ENCODE measurements at regions not wholly inside any gene's neighbourhood (a gene's known extent, or its start where the extent isn't known, plus 50 kb on each side); places are given as distances from the start of the nearest gene placed in this dataset.

- no peaks in the 10 kb centered on the region for H3K36me3 ChIP-seq (ENCODE audit: control insufficient read depth, insufficient read depth, low read length)
- no peak overlapping the region for H3K27ac ChIP-seq (ENCODE audit: low read length)
- no peak overlapping the region for H3K4me3 ChIP-seq (ENCODE audit: low read length)
- 19% methylated on average over 2 of the region's 8 CpGs for WGBS (ENCODE audit: insufficient coverage)
- no peaks in the 10 kb centered on the region for H3K27me3 ChIP-seq (ENCODE audit: control insufficient read depth, insufficient read depth, low read length)
- peak; percentile 50 for DNase-seq
- H3K4me1 ChIP-seq (ENCODE audit: control insufficient read depth, insufficient read depth, low read length) = peaks cover 5% of the 10 kb centered on the region
- no peaks in the 10 kb centered on the region for H3K9me3 ChIP-seq (replicated peaks; ENCODE audit: control insufficient read depth, low read depth, low read length)
These were observed 52.0 kb upstream of the CCDC63 start for GRCh38 chr12:110794623-110795280.

GRCh38 chr12:110796952-110797351 lies 49.8 kb upstream of the CCDC63 start:
- DNase-seq = no peak
- H3K27me3 ChIP-seq (ENCODE audit: control insufficient read depth, insufficient read depth, low read length) = no peaks in the 10 kb centered on the region
- H3K27ac ChIP-seq (ENCODE audit: low read length) = no peak overlapping the region
- H3K4me1 ChIP-seq (ENCODE audit: control insufficient read depth, insufficient read depth, low read length) = peaks cover 5% of the 10 kb centered on the region
- no peaks in the 10 kb centered on the region for H3K36me3 ChIP-seq (ENCODE audit: control insufficient read depth, insufficient read depth, low read length)
- WGBS (ENCODE audit: insufficient coverage) = 92% methylated on average over 7 of the region's 8 CpGs
- no peaks in the 10 kb centered on the region for H3K9me3 ChIP-seq (replicated peaks; ENCODE audit: control insufficient read depth, low read depth, low read length)
- no peak overlapping the region for H3K4me3 ChIP-seq (ENCODE audit: low read length)
